ENCODE measurements at regions not wholly inside any gene's neighbourhood (a gene's known extent, or its start where the extent isn't known, plus 50 kb on each side); places are given as distances from the start of the nearest gene placed in this dataset.

DNA sequence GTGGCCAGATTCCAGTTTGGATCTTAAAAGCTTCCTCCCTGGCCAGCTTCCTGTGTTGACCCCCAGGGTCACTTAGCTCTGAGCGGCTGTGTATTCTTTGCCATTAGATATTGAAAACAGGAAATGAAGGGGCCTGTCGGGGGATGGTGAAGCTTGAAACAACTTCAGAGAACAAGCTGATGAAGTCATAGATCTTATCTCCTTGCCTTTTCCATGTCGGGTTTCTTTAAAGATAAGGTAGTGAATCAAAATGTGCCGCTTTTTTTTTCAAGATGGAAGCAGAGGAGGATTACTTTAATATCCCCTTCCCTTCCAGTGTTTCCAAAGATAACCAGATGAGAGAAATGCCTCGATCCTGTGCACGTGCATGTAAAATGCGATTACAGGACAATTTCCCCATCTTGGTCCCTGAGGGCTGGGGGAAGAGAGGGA, 508.5 kb downstream of the MID1IP1 start:
- Histone ChIP-seq H3K9me2 (replicated peaks; ENCODE audit: insufficient read depth, low read length) (no peaks in the 10 kb centered on the region), H3K36me3 (ENCODE audit: low read length) (no peaks in the 10 kb centered on the region), H3K79me2 (ENCODE audit: insufficient read depth, low read length) (no peaks in the 10 kb centered on the region), H3K9me3 (ENCODE audit: insufficient read depth, low read length) (no peaks in the 10 kb centered on the region), H3K4me2 (ENCODE audit: low read depth, low read length, poor library complexity, severe bottlenecking) (no peak overlapping the region), H4K20me1 (ENCODE audit: low read depth, low read length) (no peaks in the 10 kb centered on the region), H3K27ac (ENCODE audit: low read depth, low read length) (no peak overlapping the region), H3K27me3 (ENCODE audit: low read length) (no peaks in the 10 kb centered on the region), H3K9ac (ENCODE audit: low read length) (no peak overlapping the region), H3F3A (ENCODE audit: insufficient read depth) (no peaks in the 10 kb centered on the region), H2AFZ (ENCODE audit: low read depth, low read length, severe bottlenecking) (no peak overlapping the region), H3K4me3 (ENCODE audit: insufficient read depth, low read length, poor library complexity, severe bottlenecking) (no peak overlapping the region)
- TF ChIP-seq, protein P1, sequence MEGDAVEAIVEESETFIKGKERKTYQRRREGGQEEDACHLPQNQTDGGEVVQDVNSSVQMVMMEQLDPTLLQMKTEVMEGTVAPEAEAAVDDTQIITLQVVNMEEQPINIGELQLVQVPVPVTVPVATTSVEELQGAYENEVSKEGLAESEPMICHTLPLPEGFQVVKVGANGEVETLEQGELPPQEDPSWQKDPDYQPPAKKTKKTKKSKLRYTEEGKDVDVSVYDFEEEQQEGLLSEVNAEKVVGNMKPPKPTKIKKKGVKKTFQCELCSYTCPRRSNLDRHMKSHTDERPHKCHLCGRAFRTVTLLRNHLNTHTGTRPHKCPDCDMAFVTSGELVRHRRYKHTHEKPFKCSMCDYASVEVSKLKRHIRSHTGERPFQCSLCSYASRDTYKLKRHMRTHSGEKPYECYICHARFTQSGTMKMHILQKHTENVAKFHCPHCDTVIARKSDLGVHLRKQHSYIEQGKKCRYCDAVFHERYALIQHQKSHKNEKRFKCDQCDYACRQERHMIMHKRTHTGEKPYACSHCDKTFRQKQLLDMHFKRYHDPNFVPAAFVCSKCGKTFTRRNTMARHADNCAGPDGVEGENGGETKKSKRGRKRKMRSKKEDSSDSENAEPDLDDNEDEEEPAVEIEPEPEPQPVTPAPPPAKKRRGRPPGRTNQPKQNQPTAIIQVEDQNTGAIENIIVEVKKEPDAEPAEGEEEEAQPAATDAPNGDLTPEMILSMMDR (IDR thresholded peaks at IDR 0.05; ENCODE audit: insufficient read depth, low read length, poor library complexity, severe bottlenecking) = no peak
- TF ChIP-seq EZH2phosphoT487 (conservative IDR thresholded peaks at IDR 0.05; ENCODE audit: low read length) = no peak

DNA sequence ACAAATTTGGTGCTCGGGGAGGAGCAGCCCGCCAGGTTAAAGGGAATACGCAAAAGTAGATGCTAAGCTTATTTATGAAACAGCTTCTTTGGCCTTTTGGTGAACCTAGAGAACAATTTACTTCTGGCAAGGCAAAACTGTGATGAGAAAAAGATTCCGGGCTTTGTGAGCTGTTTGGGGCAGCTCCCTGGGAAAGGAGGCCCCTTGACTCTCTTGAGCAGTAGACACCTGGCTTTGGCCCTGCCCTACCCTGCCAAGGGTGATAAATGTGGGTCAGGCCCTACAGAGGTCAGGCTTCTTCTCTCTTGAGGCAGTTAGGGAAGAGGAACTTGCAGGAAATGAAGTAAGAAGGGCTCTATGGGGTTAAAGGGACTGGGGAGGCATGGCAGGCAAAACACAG, 509.6 kb downstream of the MID1IP1 start:
- Histone ChIP-seq H3K9me3 (ENCODE audit: insufficient read depth, low read length) (no peaks in the 10 kb centered on the region), H3K36me3 (ENCODE audit: low read length) (no peaks in the 10 kb centered on the region), H3K4me2 (ENCODE audit: low read depth, low read length, poor library complexity, severe bottlenecking) (no peak overlapping the region), H3K9me2 (replicated peaks; ENCODE audit: insufficient read depth, low read length) (no peaks in the 10 kb centered on the region), H4K20me1 (ENCODE audit: low read depth, low read length) (no peaks in the 10 kb centered on the region), H2AFZ (ENCODE audit: low read depth, low read length, severe bottlenecking) (no peak overlapping the region), H3F3A (ENCODE audit: insufficient read depth) (no peaks in the 10 kb centered on the region), H3K27me3 (ENCODE audit: low read length) (no peaks in the 10 kb centered on the region), H3K27ac (ENCODE audit: low read depth, low read length) (no peak overlapping the region), H3K4me3 (ENCODE audit: insufficient read depth, low read length, poor library complexity, severe bottlenecking) (no peak overlapping the region), H3K79me2 (ENCODE audit: insufficient read depth, low read length) (no peaks in the 10 kb centered on the region), H3K9ac (ENCODE audit: low read length) (no peak overlapping the region)
- no peak for TF ChIP-seq EZH2phosphoT487 (conservative IDR thresholded peaks at IDR 0.05; ENCODE audit: low read length)
- TF ChIP-seq, protein P1 (IDR thresholded peaks at IDR 0.05; ENCODE audit: insufficient read depth, low read length, poor library complexity, severe bottlenecking) = no peak

DNA sequence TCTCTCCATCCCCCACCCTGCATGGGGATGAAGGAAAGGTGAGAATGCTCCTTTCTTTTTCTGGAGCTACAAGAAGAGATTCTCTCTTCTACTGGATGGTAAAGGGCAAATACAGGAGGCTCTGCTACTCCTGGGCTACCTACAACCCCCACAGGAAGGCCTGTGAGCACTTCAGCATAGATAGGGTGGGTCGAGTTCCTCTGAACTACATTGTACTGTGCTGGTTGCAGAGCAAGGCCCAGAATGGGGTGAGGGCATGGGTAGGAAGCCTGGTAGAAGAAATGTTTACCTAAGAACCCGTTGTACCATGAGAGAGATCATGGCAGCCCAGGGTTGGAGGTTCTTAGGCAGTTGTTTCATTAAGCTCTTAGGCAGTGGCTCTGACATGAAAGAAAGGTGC, 510.4 kb downstream of the MID1IP1 start:
- Histone ChIP-seq H3K27ac (ENCODE audit: low read depth, low read length) (no peak overlapping the region), H2AFZ (ENCODE audit: low read depth, low read length, severe bottlenecking) (no peak overlapping the region), H4K20me1 (ENCODE audit: low read depth, low read length) (no peaks in the 10 kb centered on the region), H3K36me3 (ENCODE audit: low read length) (no peaks in the 10 kb centered on the region), H3K27me3 (ENCODE audit: low read length) (no peaks in the 10 kb centered on the region), H3K9me3 (ENCODE audit: insufficient read depth, low read length) (no peaks in the 10 kb centered on the region), H3K9ac (ENCODE audit: low read length) (no peak overlapping the region), H3K4me3 (ENCODE audit: insufficient read depth, low read length, poor library complexity, severe bottlenecking) (no peak overlapping the region), H3F3A (ENCODE audit: insufficient read depth) (no peaks in the 10 kb centered on the region), H3K9me2 (replicated peaks; ENCODE audit: insufficient read depth, low read length) (no peaks in the 10 kb centered on the region), H3K79me2 (ENCODE audit: insufficient read depth, low read length) (no peaks in the 10 kb centered on the region), H3K4me2 (ENCODE audit: low read depth, low read length, poor library complexity, severe bottlenecking) (no peak overlapping the region)
- no peak for TF ChIP-seq EZH2phosphoT487 (conservative IDR thresholded peaks at IDR 0.05; ENCODE audit: low read length)

DNA sequence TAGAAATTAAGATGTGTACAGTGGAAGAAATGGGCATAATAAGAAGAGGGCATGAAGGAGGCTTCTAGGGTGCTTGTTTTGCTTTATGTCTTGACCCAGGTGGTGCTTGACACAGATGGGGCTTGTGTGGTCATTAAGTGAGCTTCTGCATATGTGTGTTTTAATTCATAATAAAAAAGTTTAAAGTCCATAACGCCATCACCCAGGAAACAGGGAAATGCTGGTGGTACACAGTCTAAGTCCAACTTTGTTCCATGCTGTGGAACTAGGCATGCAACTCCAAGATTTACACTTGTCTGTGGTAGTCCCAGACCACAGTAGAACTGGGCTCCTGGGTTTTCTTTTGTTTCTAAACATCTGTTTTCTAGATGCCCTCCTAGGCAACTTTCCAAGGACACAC, 511.9 kb downstream of the MID1IP1 start:
- no peak overlapping the region for H2AFZ ChIP-seq (ENCODE audit: low read depth, low read length, severe bottlenecking)
- TF ChIP-seq EZH2phosphoT487 (conservative IDR thresholded peaks at IDR 0.05; ENCODE audit: low read length) = no peak
- TF ChIP-seq, protein P1 (IDR thresholded peaks at IDR 0.05; ENCODE audit: insufficient read depth, low read length, poor library complexity, severe bottlenecking) = no peak
- no peak overlapping the region for H3K27ac ChIP-seq (ENCODE audit: low read depth, low read length)
- H3K4me2 ChIP-seq (ENCODE audit: low read depth, low read length, poor library complexity, severe bottlenecking) = no peak overlapping the region
- H3K9me2 ChIP-seq (replicated peaks; ENCODE audit: insufficient read depth, low read length) = no peaks in the 10 kb centered on the region
- H3K79me2 ChIP-seq (ENCODE audit: insufficient read depth, low read length) = no peaks in the 10 kb centered on the region
- H3F3A ChIP-seq (ENCODE audit: insufficient read depth) = no peaks in the 10 kb centered on the region
- H3K27me3 ChIP-seq (ENCODE audit: low read length) = no peaks in the 10 kb centered on the region
- no peak overlapping the region for H3K9ac ChIP-seq (ENCODE audit: low read length)
- H3K4me3 ChIP-seq (ENCODE audit: insufficient read depth, low read length, poor library complexity, severe bottlenecking) = no peak overlapping the region
- H3K9me3 ChIP-seq (ENCODE audit: insufficient read depth, low read length) = no peaks in the 10 kb centered on the region
- no peaks in the 10 kb centered on the region for H3K36me3 ChIP-seq (ENCODE audit: low read length)
- H4K20me1 ChIP-seq (ENCODE audit: low read depth, low read length) = no peaks in the 10 kb centered on the region
